ENCODE measurements at regions not wholly inside any gene's neighbourhood (a gene's known extent, or its start where the extent isn't known, plus 50 kb on each side); places are given as distances from the start of the nearest gene placed in this dataset.
A peak's percentile ranks its signal among the peaks of the same experiment; 100 is the strongest.

DNA sequence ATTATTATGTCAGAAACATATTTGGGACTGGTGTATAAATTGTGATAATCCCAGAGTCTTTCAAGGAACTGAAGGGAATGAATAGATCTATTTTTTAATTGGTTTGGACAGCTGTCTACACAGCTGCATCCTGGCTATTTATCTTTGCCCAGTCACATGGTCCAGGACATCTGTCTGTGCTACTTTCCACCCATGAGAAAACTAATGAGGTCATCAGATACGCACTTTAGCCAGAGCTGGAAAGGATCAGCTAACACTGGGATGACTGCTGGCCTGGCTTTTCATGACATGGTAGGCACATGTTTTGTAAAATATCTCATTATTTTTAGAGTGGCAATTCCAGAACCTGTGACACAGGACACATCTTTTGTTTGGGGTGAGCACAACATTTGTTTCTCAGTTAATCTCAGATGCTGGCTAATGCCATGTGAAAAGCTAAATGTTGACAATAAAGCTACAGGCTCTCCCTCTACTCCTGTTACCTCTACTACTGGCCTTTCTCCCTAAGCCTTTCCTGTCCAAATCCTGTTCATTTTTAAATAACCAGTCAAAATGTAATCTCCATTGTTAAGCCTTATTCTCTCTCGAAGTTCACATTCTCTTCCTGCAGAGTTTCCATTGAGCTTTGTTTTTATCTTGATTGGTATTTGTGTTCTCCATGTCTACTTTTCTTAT, 500.7 kb downstream of the RIT2 start (continued):
- peak; percentile 46; the same call in 1 of the 2 replicates for TF ChIP-seq USF2 (IDR thresholded peaks at IDR 0.05; ENCODE audit: borderline replicate concordance, low read depth, low read length)
- TF ChIP-seq ZBTB33 (IDR thresholded peaks at IDR 0.05; ENCODE audit: borderline replicate concordance, low read depth), result no peak
- TF ChIP-seq RCOR1 (IDR thresholded peaks at IDR 0.05; ENCODE audit: low read length), result peak; percentile 90
- TF ChIP-seq SIN3A (IDR thresholded peaks at IDR 0.05; ENCODE audit: borderline replicate concordance, low read depth, low read length), result no peak
- TF ChIP-seq, protein P1, sequence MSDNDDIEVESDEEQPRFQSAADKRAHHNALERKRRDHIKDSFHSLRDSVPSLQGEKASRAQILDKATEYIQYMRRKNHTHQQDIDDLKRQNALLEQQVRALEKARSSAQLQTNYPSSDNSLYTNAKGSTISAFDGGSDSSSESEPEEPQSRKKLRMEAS (IDR thresholded peaks at IDR 0.05; ENCODE audit: low read depth), result no peak
- TF ChIP-seq TCF12 (IDR thresholded peaks at IDR 0.05), result peak; percentile 66
- TF ChIP-seq TAF1 (IDR thresholded peaks at IDR 0.05; ENCODE audit: borderline replicate concordance, low read depth, low read length), result no peak
- peak; percentile 44 for TF ChIP-seq RAD21 (IDR thresholded peaks at IDR 0.05; ENCODE audit: low read length)
- TF ChIP-seq CHD2 (IDR thresholded peaks at IDR 0.05; ENCODE audit: low read length, partially characterized antibody), result peak; percentile 87
- TF ChIP-seq POLR2AphosphoS5 (IDR thresholded peaks at IDR 0.05; ENCODE audit: low read depth, low read length), result no peak
- TF ChIP-seq IRF3 (IDR thresholded peaks at IDR 0.05; ENCODE audit: low read depth, low read length), result no peak

DNA sequence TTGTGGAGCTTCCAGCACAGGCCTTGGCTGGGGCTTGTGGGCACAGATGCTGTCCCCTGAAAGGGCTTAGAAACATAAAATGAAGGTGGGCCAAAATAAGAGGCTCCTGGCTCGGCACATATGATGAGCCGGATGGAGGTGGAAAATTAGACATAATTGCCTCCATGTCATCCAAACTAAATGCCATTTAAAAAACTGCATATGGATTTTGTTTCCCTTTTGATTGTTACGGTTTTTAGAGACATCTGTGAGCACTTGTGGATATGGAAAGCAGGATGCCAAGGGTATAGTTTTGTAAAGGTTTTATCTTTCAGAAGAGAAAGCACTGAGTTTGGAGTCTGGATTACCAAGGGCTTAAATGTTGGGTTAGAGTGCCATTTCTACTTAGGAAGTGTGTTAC, 498.3 kb downstream of the RIT2 start:
- H3K36me3 ChIP-seq (replicated peaks in 1 of 2; ENCODE audit: control insufficient read depth in 1 of 2, insufficient read depth in 2 of 2, low read length in 1 of 2), result no peaks in the 10 kb centered on the region
- no peaks in the 10 kb centered on the region for H4K20me1 ChIP-seq (ENCODE audit: insufficient read depth)
- no peaks in the 10 kb centered on the region for H3F3A ChIP-seq (replicated peaks; ENCODE audit: insufficient read depth)
- peaks cover 0 to 7% of the 10 kb centered on the region in 2 experiments; a peak in 2 of 4 replicates for H3K4me1 ChIP-seq (ENCODE audit: control insufficient read depth in 1 of 2, insufficient read depth in 2 of 2, low read depth in 1 of 2, low read length in 1 of 2)
- no peaks in the 10 kb centered on the region for H3K79me2 ChIP-seq (ENCODE audit: insufficient read depth)
- 40% methylated on average over 3 of the region's 3 CpGs for WGBS (ENCODE audit: low lambda C conversion rate)
- H2AFZ ChIP-seq (ENCODE audit: low read depth), result no peak overlapping the region
- no peaks in the 10 kb centered on the region for H3K9me2 ChIP-seq
- TF ChIP-seq, protein P1 (IDR thresholded peaks at IDR 0.05; ENCODE audit: low read depth), result no peak
- TF ChIP-seq FOSL2 (IDR thresholded peaks at IDR 0.05; ENCODE audit: borderline replicate concordance, low read depth) (no peak), EP300 (IDR thresholded peaks at IDR 0.05; ENCODE audit: borderline replicate concordance in 1 of 2, low read depth in 1 of 2, low read length in 1 of 2) (no peak), NFIC (IDR thresholded peaks at IDR 0.05; ENCODE audit: borderline replicate concordance) (no peak), CHD2 (IDR thresholded peaks at IDR 0.05; ENCODE audit: low read length, partially characterized antibody) (no peak), IRF3 (IDR thresholded peaks at IDR 0.05; ENCODE audit: low read depth, low read length) (no peak), USF1 (IDR thresholded peaks at IDR 0.05; ENCODE audit: borderline replicate concordance, low read depth) (no peak)
- no peak overlapping the region for H3K4me3 ChIP-seq (ENCODE audit: low read depth in 2 of 2, low read length in 1 of 2)
- H3K4me2 ChIP-seq, result no peak overlapping the region
- H3K9ac ChIP-seq, result no peak overlapping the region
- H3K9me3 ChIP-seq, result no peaks in the 10 kb centered on the region
- CTCF ChIA-PET, result no interaction called here
- POLR2A ChIA-PET, result no interaction called here
- H3K27me3 ChIP-seq (ENCODE audit: insufficient read depth), result no peaks in the 10 kb centered on the region
- H3K27ac ChIP-seq (ENCODE audit: low read depth in 2 of 2, low read length in 1 of 2), result peak overlapping the region in 1 of 2 experiments; percentile 25; a peak in 1 of 4 replicates
- no peak for DNase-seq
